K562 (cell line): ENCODE measurements at regions not wholly inside any gene's neighbourhood (a gene's known extent, or its start where the extent isn't known, plus 50 kb on each side); places are given as distances from the start of the nearest gene placed in this dataset.

Experiments used
- ATAC-seq: fragments of 200-7000 bp; cut with Tn5 transposase; 3 replicates; pipeline ENCODE4 v1.9.1; 2020; ENCODE audit warnings: moderate library complexity
- BruUV-seq: library from RNA; stranded (reverse); fragments of 400-500 nt; replicated peaks from 2 replicates; lab custom pipeline; 2021; lab: Mats Ljungman, UMichigan
- CTCF ChIA-PET: fragments of 300-600 bp; formaldehyde crosslinking; extraction: SDS; loops from one replicate; lab custom pipeline; 2021; ENCODE audit warnings: low intra/inter-chr PET ratio; lab: Yijun Ruan, JAX
- POLR2A ChIA-PET: fragments of 300-600, 350-650 bp; sonication (Branson Sonifier 250); formaldehyde crosslinking; extraction: SDS; loops from one replicate; lab custom pipeline; 2021; ENCODE audit warnings: antibody characterized with exemption, inconsistent platforms; lab: Yijun Ruan, JAX
- DNase-seq, 4 experiments: peaks; one replicate each; pipeline versions ENCODE4 v3.0.0 to v3.0.0-alpha.2; 2011 to 2018; ENCODE audit warnings: low spot score in 3 of 4, mixed read lengths in 3 of 4; ENCODE audit errors: extremely low read depth in 1 of 4
- FAIRE-seq: peaks from 2 replicates; lab custom pipeline; 2011; peaks lifted over from hg19 to GRCh38; lab: Jason Lieb, UNC
- H2AFZ ChIP-seq: 2 replicates; pipeline ENCODE4 v1.6.0; 2011; ENCODE audit warnings: low read depth, low read length, control low read depth, inconsistent platforms
- H3K27ac ChIP-seq: fragments of 200-600 bp; 3 replicates; pipeline ENCODE4 v1.8.0; 2011; ENCODE audit warnings: low read depth, mild to moderate bottlenecking, control low read depth, inconsistent platforms, low read length, moderate library complexity, mixed read lengths; ENCODE audit errors: extremely low read depth
- H3K27me3 ChIP-seq, 2 experiments: fragments of 300-600 bp in 1 of 2; 2 replicates in 1 of 2; 3 replicates in 1 of 2; pipeline versions ENCODE4 v1.6.0 to v1.8.0; 2011; ENCODE audit warnings: inconsistent platforms in 2 of 2, low read length in 2 of 2, mild to moderate bottlenecking in 1 of 2, mixed read lengths in 1 of 2, moderate library complexity in 1 of 2; ENCODE audit not compliant: control insufficient read depth in 2 of 2, insufficient read depth in 2 of 2
- H3K36me3 ChIP-seq: fragments of 300-600 bp; 3 replicates; pipeline ENCODE4 v1.8.0; 2011; ENCODE audit warnings: mild to moderate bottlenecking, low read length, inconsistent platforms; ENCODE audit not compliant: control insufficient read depth, insufficient read depth
- H3K4me1 ChIP-seq, 2 experiments: fragments of 200-600 bp in 1 of 2; replicated peaks in 1 of 2; 2 replicates in 1 of 2; 3 replicates in 1 of 2; pipeline versions ENCODE4 v1.5.1 to v1.8.0; 2011; ENCODE audit warnings: inconsistent platforms in 2 of 2, low read length in 2 of 2, mild to moderate bottlenecking in 1 of 2, mixed read lengths in 1 of 2, moderate library complexity in 1 of 2; ENCODE audit not compliant: control insufficient read depth in 2 of 2, insufficient read depth in 2 of 2
- H3K4me2 ChIP-seq: 2 replicates; pipeline ENCODE4 v1.6.1; 2011; ENCODE audit warnings: low read length, control low read depth, inconsistent platforms, mixed read lengths; ENCODE audit not compliant: insufficient read depth
- H3K4me3 ChIP-seq: fragments of 200-600 bp; sonication (generic), shearing (Covaris generic); 2 replicates; pipeline ENCODE4 v1.5.1; 2016; ENCODE audit warnings: control low read depth, inconsistent platforms
- H3K79me2 ChIP-seq: fragments of 200-600 bp; 3 replicates; pipeline ENCODE4 v1.8.0; 2011; ENCODE audit warnings: low read length, inconsistent platforms; ENCODE audit not compliant: control insufficient read depth, insufficient read depth
- H3K9ac ChIP-seq, 2 experiments: 2 replicates each; pipeline versions ENCODE4 v1.6.0 to v1.6.1; 2011; ENCODE audit warnings: low read depth in 2 of 2, low read length in 2 of 2, control low read depth in 1 of 2, inconsistent platforms in 1 of 2, mild to moderate bottlenecking in 1 of 2, mixed read lengths in 1 of 2; ENCODE audit not compliant: insufficient read depth in 1 of 2
- H3K9me1 ChIP-seq: one replicate; pipeline ENCODE4 v1.6.0; 2011; ENCODE audit warnings: inconsistent platforms, mild to moderate bottlenecking, low read length, moderate library complexity; ENCODE audit not compliant: control insufficient read depth, insufficient read depth
- H3K9me3 ChIP-seq: replicated peaks from 2 replicates; pipeline ENCODE4 v1.5.1; 2011; ENCODE audit warnings: low read depth, low read length, inconsistent platforms; ENCODE audit not compliant: control insufficient read depth, insufficient read depth
- H4K20me1 ChIP-seq: replicated peaks from 2 replicates; pipeline ENCODE4 v1.6.1; 2011; ENCODE audit warnings: low read length, inconsistent platforms, mixed read lengths; ENCODE audit not compliant: control insufficient read depth, insufficient read depth
- ARID1B ChIP-seq: fragments of 450-650 bp; IDR thresholded peaks from 2 replicates; pipeline ENCODE4 v1.6.1; 2016; ENCODE audit warnings: antibody characterized with exemption, mild to moderate bottlenecking, inconsistent platforms
- BMI1 ChIP-seq: fragments of 150-350 bp; IDR thresholded peaks from 2 replicates; pipeline ENCODE4 v1.6.1; 2014; ENCODE audit warnings: low read length
- BRF1 ChIP-seq: IDR thresholded peaks from 3 replicates; pipeline ENCODE4 v1.6.1; 2011; ENCODE audit warnings: borderline replicate concordance, mild to moderate bottlenecking; ENCODE audit not compliant: insufficient read length; ENCODE audit errors: extremely low read depth
- EP300 ChIP-seq: IDR thresholded peaks from 2 replicates; pipeline ENCODE4 v1.6.1; 2012; ENCODE audit warnings: low read length, improper control_type of control experiment
- FUS ChIP-seq: fragments of 200-400 bp; formaldehyde crosslinking; optimal IDR thresholded peaks from 2 replicates; pipeline ENCODE3; 2017; ENCODE audit warnings: low read depth, low read length
- HLTF ChIP-seq: fragments of 450-650 bp; IDR thresholded peaks from 2 replicates; pipeline ENCODE4 v1.6.1; 2016
- HNRNPK ChIP-seq: fragments of 200-400 bp; formaldehyde crosslinking; IDR thresholded peaks from one replicate; pipeline ENCODE4 v1.6.1; 2018; ENCODE audit warnings: mild to moderate bottlenecking, low read depth, low read length; ENCODE audit not compliant: poor library complexity, severe bottlenecking
- NUFIP1 ChIP-seq: fragments of 450-650 bp; IDR thresholded peaks from 2 replicates; pipeline ENCODE4 v1.6.1; 2018; ENCODE audit not compliant: partially characterized antibody
- RB1 ChIP-seq: fragments of 450-650 bp; IDR thresholded peaks from 2 replicates; pipeline ENCODE4 v1.6.1; 2017; ENCODE audit warnings: low read depth, mild to moderate bottlenecking
- RHOXF2B ChIP-seq: fragments of 250-450 bp; sonication (Bioruptor Pico); conservative IDR thresholded peaks from 2 replicates; pipeline ENCODE4 v1.5.1; 2021
- SAFB ChIP-seq: fragments of 200-400 bp; formaldehyde crosslinking; IDR thresholded peaks from 2 replicates; pipeline ENCODE4 v1.6.1; 2017; ENCODE audit warnings: low read depth, low read length, borderline replicate concordance
- SMARCB1 ChIP-seq: IDR thresholded peaks from 2 replicates; pipeline ENCODE4 v1.6.1; 2011; ENCODE audit warnings: improper control_type of control experiment, low read depth; ENCODE audit not compliant: insufficient read length
- ZNF398 ChIP-seq: fragments of 250-450 bp; sonication (Bioruptor Pico); IDR thresholded peaks from 2 replicates; pipeline ENCODE4 v1.8.0; 2021; ENCODE audit warnings: moderate library complexity, mild to moderate bottlenecking, inconsistent platforms
- ZNF551 ChIP-seq: fragments of 250-450 bp; sonication (Bioruptor Pico); IDR thresholded peaks from 2 replicates; pipeline ENCODE4 v1.5.0; 2021; ENCODE audit warnings: mild to moderate bottlenecking, moderate library complexity
- WGBS: fragments of 100-300 bp; shearing (Covaris generic); methylation state at CpG from one replicate; pipeline ENCODE4 v1.1.6; 2016; ENCODE audit warnings: low coverage, mixed read lengths; ENCODE audit not compliant: insufficient coverage; ENCODE audit errors: missing lambda C conversion rate; 5-methylcytosine and 5-hydroxymethylcytosine counted together
- in situ Hi-C: fragments of 300-500 bp; cut with MboI; formaldehyde crosslinking; loops from 4 replicates; pipeline ENCODE4 v1.15.0; 2018; ENCODE audit warnings: inconsistent platforms, mixed read lengths
- intact Hi-C: fragments of 100-400 bp; cut with micrococcal nuclease; formaldehyde crosslinking; loops from 2 replicates; pipeline ENCODE4 v1.14.2; 2022
- TF ChIP-seq, protein P1 (sequence below): fragments of 450-650 bp; IDR thresholded peaks from one replicate; pipeline ENCODE4 v1.6.1; 2018; ENCODE audit warnings: mild to moderate bottlenecking, moderate library complexity; ENCODE audit not compliant: partially characterized antibody

- TF ChIP-seq, protein P1, sequence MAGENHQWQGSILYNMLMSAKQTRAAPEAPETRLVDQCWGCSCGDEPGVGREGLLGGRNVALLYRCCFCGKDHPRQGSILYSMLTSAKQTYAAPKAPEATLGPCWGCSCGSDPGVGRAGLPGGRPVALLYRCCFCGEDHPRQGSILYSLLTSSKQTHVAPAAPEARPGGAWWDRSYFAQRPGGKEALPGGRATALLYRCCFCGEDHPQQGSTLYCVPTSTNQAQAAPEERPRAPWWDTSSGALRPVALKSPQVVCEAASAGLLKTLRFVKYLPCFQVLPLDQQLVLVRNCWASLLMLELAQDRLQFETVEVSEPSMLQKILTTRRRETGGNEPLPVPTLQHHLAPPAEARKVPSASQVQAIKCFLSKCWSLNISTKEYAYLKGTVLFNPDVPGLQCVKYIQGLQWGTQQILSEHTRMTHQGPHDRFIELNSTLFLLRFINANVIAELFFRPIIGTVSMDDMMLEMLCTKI: no peak
- no peak for TF ChIP-seq HLTF
- TF ChIP-seq RHOXF2B: no peak
- TF ChIP-seq FUS: no peak
Measured at GRCh38 chr3:154540950-154541604, 111.1 kb upstream of the GPR149 start (continued).

DNA sequence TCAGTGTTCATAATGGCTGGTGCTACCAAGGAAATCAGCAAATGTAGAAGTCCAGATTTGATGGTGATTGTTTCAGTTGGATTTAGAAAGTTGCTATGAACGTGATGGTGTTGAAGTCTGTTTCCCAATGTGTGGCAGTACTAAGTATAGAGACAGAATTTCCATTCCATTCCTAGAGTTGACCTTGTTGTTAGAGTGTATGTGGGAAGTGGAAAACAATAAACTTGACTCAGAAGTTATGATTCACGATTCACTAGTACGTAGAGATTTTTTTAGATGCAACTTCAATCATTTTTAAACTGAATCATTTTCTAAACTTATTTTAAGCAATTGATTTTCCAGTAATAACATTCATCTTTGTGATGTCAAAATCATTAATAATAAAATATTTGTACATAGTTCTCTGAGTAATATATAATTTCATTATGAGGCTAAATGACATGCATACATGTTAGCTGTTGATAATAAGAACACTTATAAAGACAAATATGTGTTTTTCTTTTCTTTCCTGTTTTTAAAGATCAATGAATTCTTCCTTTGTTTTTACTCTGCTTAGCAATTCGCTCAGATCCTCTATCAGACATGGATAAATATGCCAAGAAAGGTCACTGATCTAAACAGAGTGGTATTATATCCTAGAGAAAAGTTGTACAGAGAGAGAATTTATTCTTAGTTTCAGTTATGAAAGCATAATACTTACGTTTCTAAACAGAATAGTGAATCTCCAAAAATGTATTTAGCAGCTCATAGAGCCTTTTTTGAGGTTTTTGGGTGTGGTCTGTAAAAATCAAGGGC lies 108.8 kb upstream of the GPR149 start:
- FAIRE-seq: no peak
- ChIA-PET POLR2A (no interaction called here), CTCF (no interaction called here)

More for the DNA sequence above, 108.8 kb upstream of the GPR149 start:
- Histone ChIP-seq H3K4me1 (no peaks in the 10 kb centered on the region), H3K27me3 (no peaks in the 10 kb centered on the region), H3K27ac (no peak overlapping the region), H3K79me2 (no peaks in the 10 kb centered on the region), H3K36me3 (no peaks in the 10 kb centered on the region), H3K4me2 (no peak overlapping the region), H3K9ac (no peak overlapping the region), H2AFZ (no peak overlapping the region), H3K9me3 (no peaks in the 10 kb centered on the region), H3K4me3 (no peak overlapping the region)
- DNase-seq: no peak
- 4% methylated on average over 5 of the region's 5 CpGs for WGBS
- no TSS peak for BruUV-seq
- intact Hi-C loops (no loop called here), in situ Hi-C loops (no loop called here)
- TF ChIP-seq BRF1: no peak
- no peak for TF ChIP-seq NUFIP1
- TF ChIP-seq BMI1: no peak
- no peak for TF ChIP-seq ZNF398 (CRISPR knock-in tag)
- TF ChIP-seq ARID1B: no peak
- no peak for TF ChIP-seq HNRNPK
- no peak for TF ChIP-seq SMARCB1
- TF ChIP-seq SAFB: no peak
- TF ChIP-seq RB1: no peak
- TF ChIP-seq ZNF551 (CRISPR knock-in tag): no peak
- TF ChIP-seq EP300: no peak
- TF ChIP-seq, all 486 proteins: peak for 0
- no peaks in the 10 kb centered on the region for H4K20me1 ChIP-seq
- no peaks in the 10 kb centered on the region for H3K9me1 ChIP-seq
- no peak for ATAC-seq
